H1 (cell line): ENCODE measurements at regions not wholly inside any gene's neighbourhood (a gene's known extent, or its start where the extent isn't known, plus 50 kb on each side); places are given as distances from the start of the nearest gene placed in this dataset.

Source experiments
- CTCF ChIA-PET: fragments of 300-600 bp; sonication (Branson Sonifier 250); formaldehyde crosslinking; loops from one replicate; lab custom pipeline; 2021; ENCODE audit not compliant: partially characterized antibody; lab: Charles Lee
- POLR2A ChIA-PET: fragments of 300-600 bp; sonication (Branson Sonifier 250); formaldehyde crosslinking; loops from one replicate; lab custom pipeline; 2021; ENCODE audit warnings: inconsistent platforms; ENCODE audit not compliant: partially characterized antibody; lab: Charles Lee
- DNase-seq, 2 experiments: peaks; one replicate each; pipeline versions ENCODE4 v3.0.0 to v3.0.0-alpha.2; 2010 to 2022; ENCODE audit warnings: low spot score in 2 of 2, low read depth in 1 of 2, mixed read lengths in 1 of 2
- FAIRE-seq: peaks from 2 replicates; lab custom pipeline; 2011; peaks lifted over from hg19 to GRCh38; lab: Jason Lieb, UNC
- H2AFZ ChIP-seq: 2 replicates; pipeline ENCODE4 v1.8.1; 2012; ENCODE audit warnings: low read length, inconsistent platforms
- H2AK5ac ChIP-seq: 2 replicates; pipeline ENCODE4 v1.6.1; 2013; ENCODE audit warnings: low read depth, low read length
- H2BK120ac ChIP-seq: replicated peaks from 2 replicates; pipeline ENCODE3; 2013; ENCODE audit warnings: low read depth, low read length, inconsistent platforms
- H2BK12ac ChIP-seq: 2 replicates; pipeline ENCODE4 v1.6.1; 2013; ENCODE audit warnings: low read depth, low read length
- H2BK15ac ChIP-seq: 2 replicates; pipeline ENCODE4 v1.6.1; 2013; ENCODE audit warnings: low read length
- H2BK20ac ChIP-seq: 2 replicates; pipeline ENCODE4 v1.6.1; 2013; ENCODE audit warnings: low read length
- H2BK5ac ChIP-seq: 2 replicates; pipeline ENCODE4 v1.6.1; 2013; ENCODE audit warnings: low read depth, low read length
- H3K14ac ChIP-seq: 2 replicates; pipeline ENCODE4 v1.6.1; 2013; ENCODE audit warnings: inconsistent platforms; ENCODE audit not compliant: insufficient read length
- H3K18ac ChIP-seq: 2 replicates; pipeline ENCODE4 v1.6.1; 2013; ENCODE audit warnings: low read length; ENCODE audit errors: extremely low read depth
- H3K23ac ChIP-seq: 2 replicates; pipeline ENCODE4 v1.6.1; 2013; ENCODE audit warnings: inconsistent platforms; ENCODE audit not compliant: insufficient read length
- H3K23me2 ChIP-seq: 2 replicates; pipeline ENCODE4 v1.6.1; 2013; ENCODE audit warnings: low read depth, low read length
- H3K27ac ChIP-seq: 2 replicates; pipeline ENCODE4 v1.6.1; 2011; ENCODE audit warnings: low read depth, low read length, inconsistent platforms
- H3K27me3 ChIP-seq, 4 experiments: replicated peaks in 1 of 4; 1 replicate in 1 of 4; 2 replicates in 3 of 4; pipeline versions ENCODE4 v1.6.1 to v1.8.1; 2011 to 2013; ENCODE audit warnings: low read length in 3 of 4, mild to moderate bottlenecking in 3 of 4, inconsistent platforms in 2 of 4, mixed read lengths in 2 of 4, moderate library complexity in 1 of 4; ENCODE audit not compliant: control insufficient read depth in 3 of 4, insufficient read depth in 3 of 4; ENCODE audit errors: extremely low read depth in 1 of 4
- H3K36me3 ChIP-seq, 4 experiments: 2 replicates each; pipeline versions ENCODE4 v1.6.1 to v1.8.1; 2011 to 2013; ENCODE audit warnings: mild to moderate bottlenecking in 4 of 4, low read length in 3 of 4, moderate library complexity in 2 of 4, control low read depth in 1 of 4, inconsistent platforms in 1 of 4; ENCODE audit not compliant: insufficient read depth in 4 of 4, control insufficient read depth in 2 of 4
- H3K4ac ChIP-seq: replicated peaks from 2 replicates; pipeline ENCODE3; 2013; ENCODE audit warnings: low read length, low read depth, mixed read lengths, inconsistent platforms; ENCODE audit not compliant: insufficient read length
- H3K4me1 ChIP-seq, 4 experiments: replicated peaks in 1 of 4; 1 replicate in 1 of 4; 2 replicates in 3 of 4; pipeline versions ENCODE4 v1.6.1 to v1.8.1; 2011 to 2013; ENCODE audit warnings: low read length in 3 of 4, inconsistent platforms in 2 of 4, mixed read lengths in 1 of 4; ENCODE audit not compliant: insufficient read depth in 4 of 4, control insufficient read depth in 3 of 4
- H3K4me2 ChIP-seq, 2 experiments: 2 replicates each; pipeline versions ENCODE4 v1.6.1 to v1.8.1; 2011 to 2013; ENCODE audit warnings: low read depth in 2 of 2, low read length in 2 of 2, control low read depth in 1 of 2, inconsistent platforms in 1 of 2, mild to moderate bottlenecking in 1 of 2; ENCODE audit not compliant: insufficient read depth in 1 of 2
- H3K4me3 ChIP-seq, 4 experiments: fragments of 200-600, 300-600 bp in 1 of 4; sonication (generic), shearing (Covaris generic), sonication (Bioruptor Twin) in 1 of 4; 2 replicates each; pipeline versions ENCODE4 v1.5.1 to v1.8.1; 2011 to 2016; ENCODE audit warnings: low read length in 4 of 4, low read depth in 3 of 4, control low read depth in 2 of 4, inconsistent platforms in 2 of 4, mild to moderate bottlenecking in 2 of 4, mixed read lengths in 1 of 4, moderate library complexity in 1 of 4; ENCODE audit not compliant: insufficient read depth in 2 of 4; ENCODE audit errors: extremely low read depth in 1 of 4
- H3K56ac ChIP-seq: replicated peaks from 2 replicates; pipeline ENCODE3; 2013; ENCODE audit warnings: low read depth, mild to moderate bottlenecking, mixed read lengths, low read length, inconsistent platforms; ENCODE audit not compliant: insufficient read length
- H3K79me1 ChIP-seq: 2 replicates; pipeline ENCODE4 v1.6.1; 2013; ENCODE audit warnings: low read depth, low read length, control low read depth
- H3K79me2 ChIP-seq, 2 experiments: 2 replicates each; pipeline versions ENCODE4 v1.6.1 to v1.8.1; 2012 to 2013; ENCODE audit warnings: low read length in 2 of 2, mild to moderate bottlenecking in 2 of 2, inconsistent platforms in 1 of 2; ENCODE audit not compliant: insufficient read depth in 2 of 2, control insufficient read depth in 1 of 2
- H3K9ac ChIP-seq, 4 experiments: replicated peaks in 1 of 4; 1 replicate in 1 of 4; 2 replicates in 3 of 4; pipeline versions ENCODE4 v1.6.1 to v1.8.1; 2011 to 2013; ENCODE audit warnings: low read depth in 3 of 4, low read length in 3 of 4, control low read depth in 2 of 4, mild to moderate bottlenecking in 2 of 4, moderate library complexity in 2 of 4, inconsistent platforms in 1 of 4; ENCODE audit errors: extremely low read depth in 1 of 4
- H3K9me3 ChIP-seq, 2 experiments: 2 replicates each; pipeline versions ENCODE4 v1.6.1 to v1.8.1; 2012 to 2013; ENCODE audit warnings: mild to moderate bottlenecking in 2 of 2, moderate library complexity in 2 of 2, control low read depth in 1 of 2, inconsistent platforms in 1 of 2, low read depth in 1 of 2, low read length in 1 of 2, mixed read lengths in 1 of 2; ENCODE audit not compliant: insufficient read depth in 2 of 2
- H4K20me1 ChIP-seq, 2 experiments: replicated peaks in 1 of 2; 2 replicates each; pipeline versions ENCODE3 to v1.8.1; 2011 to 2013; ENCODE audit warnings: inconsistent platforms in 2 of 2, low read length in 2 of 2, mild to moderate bottlenecking in 1 of 2; ENCODE audit not compliant: insufficient read depth in 2 of 2, control insufficient read depth in 1 of 2
- H4K5ac ChIP-seq: 2 replicates; pipeline ENCODE4 v1.6.1; 2013; ENCODE audit warnings: low read length, low read depth, mixed read lengths, inconsistent platforms; ENCODE audit not compliant: insufficient read length
- H4K8ac ChIP-seq: 2 replicates; pipeline ENCODE4 v1.8.0; 2013; ENCODE audit warnings: mild to moderate bottlenecking, moderate library complexity, low read length, inconsistent platforms; ENCODE audit not compliant: insufficient read depth; ENCODE audit errors: extremely low read depth
- H4K91ac ChIP-seq: replicated peaks from 2 replicates; pipeline ENCODE3; 2013; ENCODE audit warnings: low read length, mixed read lengths, inconsistent platforms; ENCODE audit not compliant: insufficient read length
- ASH2L ChIP-seq: fragments of 200-600, 300-600 bp; sonication (generic); IDR thresholded peaks from one replicate; pipeline ENCODE4 v1.7.1; 2017; ENCODE audit warnings: low read length
- CEBPB ChIP-seq: IDR thresholded peaks from 2 replicates; pipeline ENCODE4 v1.6.1; 2012; ENCODE audit warnings: low read depth, low read length
- EP300 ChIP-seq, 2 experiments: IDR thresholded peaks; 1 replicate in 1 of 2; 2 replicates in 1 of 2; pipeline ENCODE4 v1.6.1; 2011 to 2012; ENCODE audit warnings: low read depth in 2 of 2, low read length in 2 of 2, mild to moderate bottlenecking in 2 of 2, borderline replicate concordance in 1 of 2, inconsistent platforms in 1 of 2, moderate library complexity in 1 of 2
- HDAC2 ChIP-seq, 2 experiments: fragments of 300-600 bp in 1 of 2; sonication (generic) in 1 of 2; IDR thresholded peaks; 2 replicates each; pipeline ENCODE4 v1.6.1; 2011 to 2012; ENCODE audit warnings: low read depth in 2 of 2, low read length in 2 of 2, mild to moderate bottlenecking in 2 of 2, moderate library complexity in 2 of 2, borderline replicate concordance in 1 of 2, inconsistent platforms in 1 of 2
- JUN ChIP-seq: IDR thresholded peaks from 2 replicates; pipeline ENCODE4 v1.6.1; 2011; ENCODE audit warnings: low read depth, mild to moderate bottlenecking, improper control_type of control experiment, low read length
- KDM4A ChIP-seq: IDR thresholded peaks from one replicate; pipeline ENCODE4 v1.7.1; 2012; ENCODE audit warnings: low read depth, mild to moderate bottlenecking, moderate library complexity, low read length, inconsistent platforms; ENCODE audit not compliant: severe bottlenecking
- MAX ChIP-seq: IDR thresholded peaks from 2 replicates; pipeline ENCODE4 v1.6.1; 2012; ENCODE audit warnings: inconsistent platforms
- POLR2A ChIP-seq, 2 experiments: IDR thresholded peaks; 1 replicate in 1 of 2; 2 replicates in 1 of 2; pipeline ENCODE4 v1.6.1; 2011; ENCODE audit warnings: low read depth in 2 of 2, low read length in 2 of 2, mild to moderate bottlenecking in 2 of 2; ENCODE audit errors: control extremely low read depth in 1 of 2
- SIX5 ChIP-seq: IDR thresholded peaks from 2 replicates; pipeline ENCODE4 v1.6.1; 2011; ENCODE audit warnings: mild to moderate bottlenecking, low read depth, low read length
- SUZ12 ChIP-seq: fragments of 200-600 bp; sonication (generic); IDR thresholded peaks from 2 replicates; pipeline ENCODE4 v1.6.1; 2012; ENCODE audit warnings: mild to moderate bottlenecking, inconsistent platforms, low read length, moderate library complexity, mixed read lengths
- TAF7 ChIP-seq: optimal IDR thresholded peaks from 2 replicates; pipeline ENCODE3; 2011; ENCODE audit warnings: low read depth, mild to moderate bottlenecking, inconsistent platforms, low read length, moderate library complexity, borderline replicate concordance
- TEAD4 ChIP-seq: IDR thresholded peaks from 2 replicates; pipeline ENCODE4 v1.6.1; 2012; ENCODE audit warnings: low read depth, low read length, inconsistent platforms, mixed read lengths
- USF2 ChIP-seq: IDR thresholded peaks from 2 replicates; pipeline ENCODE4 v1.6.1; 2011; ENCODE audit warnings: low read length, improper control_type of control experiment
- WGBS, 2 experiments: shearing (Covaris generic) in 1 of 2; methylation state at CpG; one replicate each; pipeline versions ENCODE4 v1.1.6 to v1.1.7; 2013 to 2015; ENCODE audit warnings: low lambda C conversion rate in 2 of 2, mixed read lengths in 2 of 2, inconsistent platforms in 1 of 2, low coverage in 1 of 2, missing lambda C conversion rate in 1 of 2; ENCODE audit not compliant: insufficient replicate concordance in 2 of 2, insufficient coverage in 1 of 2, insufficient read length in 1 of 2; ENCODE audit errors: extremely low coverage in 1 of 2, missing lambda C conversion rate in 1 of 2; 5-methylcytosine and 5-hydroxymethylcytosine counted together

GRCh38 chr12:78430551-78430950 lies 434.0 kb upstream of the SYT1 start:
- Histone ChIP-seq H3K79me2 (no peaks in the 10 kb centered on the region), H2AK5ac (no peak overlapping the region), H3K18ac (no peak overlapping the region), H2BK20ac (no peak overlapping the region), H3K23me2 (no peaks in the 10 kb centered on the region), H3K4me3 (no peak overlapping the region), H3K4ac (no peak overlapping the region), H3K27me3 (no peaks in the 10 kb centered on the region), H4K91ac (no peak overlapping the region), H3K4me2 (no peak overlapping the region), H3K9me3 (no peaks in the 10 kb centered on the region), H4K20me1 (no peaks in the 10 kb centered on the region), H2AFZ (no peak overlapping the region), H2BK120ac (no peak overlapping the region), H4K5ac (no peak overlapping the region), H3K14ac (no peak overlapping the region), H3K79me1 (no peaks in the 10 kb centered on the region), H3K4me1 (no peaks in the 10 kb centered on the region), H4K8ac (no peak overlapping the region), H2BK15ac (no peak overlapping the region), H2BK5ac (no peak overlapping the region), H3K56ac (no peak overlapping the region), H2BK12ac (no peak overlapping the region), H3K27ac (no peak overlapping the region), H3K36me3 (no peaks in the 10 kb centered on the region), H3K9ac (no peak overlapping the region), H3K23ac (no peak overlapping the region)
- 63% methylated on average over 2 of the region's 2 CpGs; no CpG with 5 or more reads in 1 of the 2 experiments for WGBS, 2 experiments
- no peak for FAIRE-seq
- ChIA-PET POLR2A (no interaction called here), CTCF (interaction anchor here (0.6 to 0.7 kb wide), 3 partner anchors 9 to 1395 kb away, joined by 3 read pairs; no protein-coding TSS in a partner anchor)
- no peak for DNase-seq
- TF ChIP-seq POLR2A (IDR thresholded peaks at IDR 0.05; ENCODE audit: control extremely low read depth in 1 of 2, low read depth in 2 of 2, low read length in 2 of 2), result no peak
- TF ChIP-seq SUZ12, result no peak
- no peak for TF ChIP-seq SIX5
- TF ChIP-seq ASH2L, result no peak
- TF ChIP-seq KDM4A, result no peak
- TF ChIP-seq EP300 (IDR thresholded peaks at IDR 0.05; ENCODE audit: borderline replicate concordance in 1 of 2, low read depth in 2 of 2, low read length in 2 of 2), result no peak
- TF ChIP-seq CEBPB, result no peak
- no peak for TF ChIP-seq USF2
- TF ChIP-seq TAF7, result no peak
- TF ChIP-seq JUN, result no peak
- no peak for TF ChIP-seq MAX
- TF ChIP-seq TEAD4, result no peak
- no peak for TF ChIP-seq HDAC2 (IDR thresholded peaks at IDR 0.05; ENCODE audit: borderline replicate concordance in 1 of 2, low read depth in 2 of 2, low read length in 2 of 2)
